HG02763 (cell line): ENCODE measurements at regions not wholly inside any gene's neighbourhood (a gene's known extent, or its start where the extent isn't known, plus 50 kb on each side); places are given as distances from the start of the nearest gene placed in this dataset.
A peak's percentile ranks its signal among the peaks of the same experiment; 100 is the strongest.
"Not testable (repeated sequence)": the region's sequence is repeated elsewhere in the genome, so short reads cannot be mapped to it uniquely, and the experiment has no call there.

ENCODE experiments used
- ATAC-seq: cut with Tn5 transposase; IDR thresholded peaks from one replicate; pipeline ENCODE4 v1.9.1; 2021; ENCODE audit warnings: mild to moderate bottlenecking, moderate library complexity; ENCODE audit not compliant: unreplicated experiment

DNA sequence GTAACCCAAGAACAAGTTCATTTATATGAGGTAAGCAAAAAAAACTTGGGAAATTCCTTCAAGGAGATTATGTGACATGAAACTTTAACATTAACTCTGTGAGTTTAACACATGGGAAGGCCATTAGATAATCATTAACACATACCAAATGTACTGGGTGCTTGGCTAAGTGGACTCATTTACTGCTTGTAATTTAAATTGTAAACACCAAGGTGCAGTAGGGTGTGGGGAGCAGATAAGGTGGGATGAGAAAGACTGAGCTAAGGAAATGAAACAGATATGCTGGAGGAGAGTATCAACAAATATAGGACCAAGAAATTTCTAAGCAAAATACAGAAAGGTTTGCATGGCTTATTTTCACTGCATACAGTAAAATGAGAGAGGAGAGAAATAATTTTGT is 2384.8 kb upstream of the ACO1 start:
- no peak for ATAC-seq

- ATAC-seq = no peak
These were observed 2373.8 kb upstream of the ACO1 start for GRCh38 chr9:30010691-30011090.

DNA sequence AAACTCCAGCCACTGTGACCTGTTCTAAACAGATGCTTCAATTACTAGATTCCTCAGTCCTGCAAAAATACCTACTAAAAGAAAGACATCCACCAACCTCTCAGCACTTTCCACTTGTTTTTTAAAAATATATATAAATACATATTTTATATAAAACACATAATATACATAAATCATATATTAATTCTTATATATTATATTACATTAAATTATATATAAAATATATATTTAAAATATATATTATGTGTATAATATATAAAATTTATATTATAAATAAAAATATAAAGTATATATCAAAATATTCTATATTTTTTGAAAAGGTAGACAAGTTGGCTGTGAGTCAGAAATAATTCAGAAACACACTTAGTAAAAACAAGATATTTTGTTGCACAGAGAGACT is 2371.8 kb upstream of the ACO1 start:
- ATAC-seq = no peak

- no peak for ATAC-seq
These were observed 2369.4 kb upstream of the ACO1 start for GRCh38 chr9:30015073-30015472.

DNA sequence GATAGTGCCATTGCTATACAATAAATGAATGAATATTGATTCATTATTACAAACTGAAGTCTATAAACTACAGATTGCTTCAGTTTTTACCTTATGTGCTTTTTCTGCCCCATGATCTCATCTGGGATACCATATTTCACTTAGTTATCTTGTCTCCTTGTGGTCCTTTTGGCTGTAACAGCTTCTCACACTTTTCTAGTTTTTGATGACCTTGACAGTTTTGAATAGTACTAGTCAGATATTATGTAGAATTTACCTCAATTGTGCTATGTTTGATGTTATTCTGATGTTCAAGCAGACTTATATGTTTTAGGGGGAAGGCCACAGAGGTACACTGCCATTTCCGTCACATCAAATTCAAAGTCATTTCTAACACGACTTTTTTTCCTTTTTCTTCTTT is 2364.3 kb upstream of the ACO1 start:
- no peak for ATAC-seq

DNA sequence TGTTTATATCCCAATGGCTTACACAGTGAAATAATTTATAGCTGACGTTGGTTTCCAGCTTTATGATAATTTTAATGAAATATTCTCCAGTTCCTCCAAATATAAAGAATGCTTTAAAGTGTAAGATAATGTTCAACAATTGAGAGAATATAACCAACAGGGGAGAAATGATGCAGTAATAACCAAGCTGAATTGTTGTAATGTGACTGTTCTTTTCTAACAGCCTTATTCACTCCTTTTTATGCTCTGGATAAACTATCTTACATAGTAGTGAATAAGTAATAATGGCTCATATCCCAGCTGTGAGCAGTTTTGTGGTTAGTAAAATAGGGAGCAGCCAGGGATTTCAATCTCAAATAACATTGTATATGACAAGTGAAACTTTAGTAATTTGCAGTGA is 2348.7 kb upstream of the ACO1 start:
- ATAC-seq = no peak

DNA sequence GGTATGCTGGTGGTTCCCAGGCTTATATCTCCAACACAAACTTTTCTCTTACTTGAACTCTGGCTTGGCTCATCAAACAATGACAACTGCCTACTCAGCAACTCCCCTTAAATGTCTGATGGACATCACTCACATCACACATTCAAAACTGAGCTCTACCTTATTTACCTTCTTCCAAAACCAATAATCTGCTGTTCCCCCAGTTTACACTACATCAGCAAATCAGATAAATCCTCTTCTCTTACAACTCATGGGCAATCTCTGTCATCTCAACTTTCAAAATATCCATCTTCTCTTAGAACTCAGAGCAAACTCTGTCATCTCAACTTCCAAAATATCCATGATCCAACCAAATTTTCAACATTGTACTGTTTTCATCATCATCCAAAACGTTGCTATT is 2347.9 kb upstream of the ACO1 start:
- no peak for ATAC-seq

- ATAC-seq = no peak
These were observed 2344.7 kb upstream of the ACO1 start for GRCh38 chr9:30039712-30040111.

GRCh38 chr9:30048396-30048795 is 2336.0 kb upstream of the ACO1 start:
- ATAC-seq = no peak

DNA sequence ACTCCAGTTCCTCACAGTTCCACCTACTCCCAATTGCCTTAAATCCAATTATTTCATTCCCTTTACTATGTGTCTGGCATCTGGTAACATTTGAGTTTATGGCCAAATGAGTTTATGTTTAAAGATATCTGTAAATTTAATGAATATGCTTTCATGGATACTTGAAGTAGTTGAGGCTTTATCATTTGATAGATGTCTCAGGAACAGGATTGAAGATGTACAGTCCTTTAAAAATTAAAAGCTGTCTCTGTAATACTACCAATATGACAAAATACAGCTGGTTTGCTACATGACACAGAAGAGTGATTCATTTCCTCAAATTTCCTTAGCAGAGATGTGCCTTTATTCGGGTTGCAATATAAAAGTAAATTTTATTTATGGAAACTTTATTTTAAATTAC is 2326.0 kb upstream of the ACO1 start:
- ATAC-seq = no peak

DNA sequence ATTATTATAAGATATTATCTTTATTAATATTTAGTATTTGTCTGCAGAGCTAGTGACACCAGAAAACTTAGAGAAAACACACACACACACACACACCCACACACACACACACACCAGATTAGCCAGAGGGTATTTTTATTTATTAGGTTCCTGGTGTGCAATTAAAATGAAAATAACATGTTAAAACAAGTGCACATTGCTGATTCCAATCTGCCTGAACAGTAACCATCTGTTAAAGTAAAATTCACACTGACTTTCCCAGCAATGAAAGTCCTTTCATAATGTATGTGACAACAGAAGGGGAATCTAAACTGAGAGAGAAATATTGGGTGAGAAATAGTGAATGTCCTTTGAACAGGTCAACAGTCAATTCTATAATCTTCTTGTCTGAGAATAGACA is 2323.5 kb upstream of the ACO1 start:
- no peak for ATAC-seq

- ATAC-seq = no peak
These were observed 2318.6 kb upstream of the ACO1 start for GRCh38 chr9:30065888-30066287.

- not testable (repeated sequence) for ATAC-seq
These were observed 2315.2 kb upstream of the ACO1 start for GRCh38 chr9:30069236-30069635.

GRCh38 chr9:30075022-30075421 is 2309.4 kb upstream of the ACO1 start:
- no peak for ATAC-seq

- ATAC-seq = peak; percentile 85
These were observed 2308.8 kb upstream of the ACO1 start for GRCh38 chr9:30075451-30076199.

GRCh38 chr9:30078195-30078594 is 2306.2 kb upstream of the ACO1 start:
- peak; percentile 40 for ATAC-seq

DNA sequence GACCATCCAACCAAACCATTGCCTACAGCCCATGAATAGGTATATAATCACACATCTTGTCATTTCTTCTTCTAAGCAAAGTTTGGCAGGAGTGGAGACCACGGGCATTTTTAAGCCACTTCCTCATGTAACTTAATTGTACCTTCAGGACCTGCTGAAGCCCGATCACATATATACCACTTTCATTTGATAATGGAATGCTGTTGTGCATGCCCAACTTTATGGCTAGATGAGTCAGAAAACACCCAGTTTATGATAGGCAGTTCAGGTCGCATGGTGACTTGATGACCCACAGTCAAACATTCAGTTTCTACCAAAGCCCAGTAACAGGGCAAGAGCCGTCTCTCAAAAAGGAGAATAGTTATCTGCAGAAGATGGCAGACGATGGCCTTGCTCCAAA is 2295.0 kb upstream of the ACO1 start:
- ATAC-seq = no peak

- ATAC-seq = no peak
These were observed 2280.6 kb upstream of the ACO1 start for GRCh38 chr9:30103647-30104394.

- not testable (repeated sequence) for ATAC-seq
These were observed 2277.3 kb upstream of the ACO1 start for GRCh38 chr9:30107134-30107533.

- ATAC-seq = no peak
These were observed 2267.7 kb upstream of the ACO1 start for GRCh38 chr9:30116673-30117217.

GRCh38 chr9:30120666-30121065 is 2263.8 kb upstream of the ACO1 start:
- no peak for ATAC-seq

DNA sequence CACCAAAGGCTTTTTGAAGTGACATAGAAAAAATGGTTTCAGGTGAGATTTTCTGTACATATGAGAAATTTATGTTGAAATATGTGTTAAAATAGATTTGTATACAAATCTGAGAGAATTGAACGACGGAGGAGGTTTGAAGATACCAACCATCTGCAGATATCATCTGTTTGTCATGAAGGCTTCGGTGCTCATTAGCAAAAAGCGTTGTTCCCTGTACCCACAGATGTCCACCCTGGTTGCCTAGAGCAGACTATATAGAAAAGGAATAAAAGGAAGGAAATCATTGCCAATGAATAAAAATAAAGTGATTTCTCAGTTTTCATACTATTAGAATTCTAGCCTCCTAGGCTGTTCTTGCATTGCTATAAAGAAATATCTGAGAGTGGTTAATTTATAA is 2262.8 kb upstream of the ACO1 start:
- no peak for ATAC-seq
